ENCODE measurements at regions not wholly inside any gene's neighbourhood (a gene's known extent, or its start where the extent isn't known, plus 50 kb on each side); places are given as distances from the start of the nearest gene placed in this dataset.

DNA sequence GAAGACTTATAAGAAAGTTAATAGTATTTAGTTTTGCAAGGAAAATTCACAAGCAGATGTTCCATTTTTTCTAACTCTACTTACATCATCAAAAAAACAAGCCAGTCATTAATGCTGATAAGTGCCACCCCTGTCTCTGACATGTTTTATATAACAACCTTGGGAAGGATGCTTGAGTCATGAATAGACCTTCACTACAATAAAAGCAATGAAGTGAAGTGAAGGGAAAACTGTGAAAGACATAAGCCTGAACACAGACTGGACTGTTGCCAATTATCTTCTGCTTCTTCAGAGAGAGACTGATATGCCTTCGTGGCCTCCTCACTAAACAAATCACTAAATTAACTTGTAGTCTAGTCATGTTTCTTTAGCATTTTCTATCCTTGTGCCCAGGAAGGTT is 353.2 kb downstream of the PDHA2 start:
- no peaks in the 10 kb centered on the region for H3F3A ChIP-seq (replicated peaks; ENCODE audit: low read depth)
- Mint-ChIP-seq H3K27ac (no peak overlapping the region), H3K27me3 (ENCODE audit: insufficient read depth, low read depth, poor library complexity) (no peaks in the 10 kb centered on the region), H3K4me1 (no peaks in the 10 kb centered on the region), H3K4me3 (no peak overlapping the region), H3K36me3 (ENCODE audit: low read depth) (no peaks in the 10 kb centered on the region), H3K9me3 (no peaks in the 10 kb centered on the region)
- TF ChIP-seq CREB1 (CRISPR knock-in tag; IDR thresholded peaks at IDR 0.05; ENCODE audit: low read depth) (no peak), JUNB (IDR thresholded peaks at IDR 0.05; ENCODE audit: unreplicated experiment) (no peak), ZNF114 (CRISPR knock-in tag; IDR thresholded peaks at IDR 0.05) (no peak), ZNF331 (CRISPR knock-in tag; IDR thresholded peaks at IDR 0.05; ENCODE audit: low read depth) (no peak), STAT1 (IDR thresholded peaks at IDR 0.05; ENCODE audit: unreplicated experiment) (no peak), NANOG (IDR thresholded peaks at IDR 0.05; ENCODE audit: borderline replicate concordance) (no peak), POLR2AphosphoS5 (IDR thresholded peaks at IDR 0.05; ENCODE audit: low read depth) (no peak), EZH2 (IDR thresholded peaks at IDR 0.05; ENCODE audit: low read depth, unreplicated experiment) (no peak), EZH2phosphoT487 (IDR thresholded peaks at IDR 0.05; ENCODE audit: unreplicated experiment) (no peak)
- TF ChIP-seq, protein P1, sequence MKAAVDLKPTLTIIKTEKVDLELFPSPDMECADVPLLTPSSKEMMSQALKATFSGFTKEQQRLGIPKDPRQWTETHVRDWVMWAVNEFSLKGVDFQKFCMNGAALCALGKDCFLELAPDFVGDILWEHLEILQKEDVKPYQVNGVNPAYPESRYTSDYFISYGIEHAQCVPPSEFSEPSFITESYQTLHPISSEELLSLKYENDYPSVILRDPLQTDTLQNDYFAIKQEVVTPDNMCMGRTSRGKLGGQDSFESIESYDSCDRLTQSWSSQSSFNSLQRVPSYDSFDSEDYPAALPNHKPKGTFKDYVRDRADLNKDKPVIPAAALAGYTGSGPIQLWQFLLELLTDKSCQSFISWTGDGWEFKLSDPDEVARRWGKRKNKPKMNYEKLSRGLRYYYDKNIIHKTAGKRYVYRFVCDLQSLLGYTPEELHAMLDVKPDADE (IDR thresholded peaks at IDR 0.05), result no peak
- TF ChIP-seq, protein P2, sequence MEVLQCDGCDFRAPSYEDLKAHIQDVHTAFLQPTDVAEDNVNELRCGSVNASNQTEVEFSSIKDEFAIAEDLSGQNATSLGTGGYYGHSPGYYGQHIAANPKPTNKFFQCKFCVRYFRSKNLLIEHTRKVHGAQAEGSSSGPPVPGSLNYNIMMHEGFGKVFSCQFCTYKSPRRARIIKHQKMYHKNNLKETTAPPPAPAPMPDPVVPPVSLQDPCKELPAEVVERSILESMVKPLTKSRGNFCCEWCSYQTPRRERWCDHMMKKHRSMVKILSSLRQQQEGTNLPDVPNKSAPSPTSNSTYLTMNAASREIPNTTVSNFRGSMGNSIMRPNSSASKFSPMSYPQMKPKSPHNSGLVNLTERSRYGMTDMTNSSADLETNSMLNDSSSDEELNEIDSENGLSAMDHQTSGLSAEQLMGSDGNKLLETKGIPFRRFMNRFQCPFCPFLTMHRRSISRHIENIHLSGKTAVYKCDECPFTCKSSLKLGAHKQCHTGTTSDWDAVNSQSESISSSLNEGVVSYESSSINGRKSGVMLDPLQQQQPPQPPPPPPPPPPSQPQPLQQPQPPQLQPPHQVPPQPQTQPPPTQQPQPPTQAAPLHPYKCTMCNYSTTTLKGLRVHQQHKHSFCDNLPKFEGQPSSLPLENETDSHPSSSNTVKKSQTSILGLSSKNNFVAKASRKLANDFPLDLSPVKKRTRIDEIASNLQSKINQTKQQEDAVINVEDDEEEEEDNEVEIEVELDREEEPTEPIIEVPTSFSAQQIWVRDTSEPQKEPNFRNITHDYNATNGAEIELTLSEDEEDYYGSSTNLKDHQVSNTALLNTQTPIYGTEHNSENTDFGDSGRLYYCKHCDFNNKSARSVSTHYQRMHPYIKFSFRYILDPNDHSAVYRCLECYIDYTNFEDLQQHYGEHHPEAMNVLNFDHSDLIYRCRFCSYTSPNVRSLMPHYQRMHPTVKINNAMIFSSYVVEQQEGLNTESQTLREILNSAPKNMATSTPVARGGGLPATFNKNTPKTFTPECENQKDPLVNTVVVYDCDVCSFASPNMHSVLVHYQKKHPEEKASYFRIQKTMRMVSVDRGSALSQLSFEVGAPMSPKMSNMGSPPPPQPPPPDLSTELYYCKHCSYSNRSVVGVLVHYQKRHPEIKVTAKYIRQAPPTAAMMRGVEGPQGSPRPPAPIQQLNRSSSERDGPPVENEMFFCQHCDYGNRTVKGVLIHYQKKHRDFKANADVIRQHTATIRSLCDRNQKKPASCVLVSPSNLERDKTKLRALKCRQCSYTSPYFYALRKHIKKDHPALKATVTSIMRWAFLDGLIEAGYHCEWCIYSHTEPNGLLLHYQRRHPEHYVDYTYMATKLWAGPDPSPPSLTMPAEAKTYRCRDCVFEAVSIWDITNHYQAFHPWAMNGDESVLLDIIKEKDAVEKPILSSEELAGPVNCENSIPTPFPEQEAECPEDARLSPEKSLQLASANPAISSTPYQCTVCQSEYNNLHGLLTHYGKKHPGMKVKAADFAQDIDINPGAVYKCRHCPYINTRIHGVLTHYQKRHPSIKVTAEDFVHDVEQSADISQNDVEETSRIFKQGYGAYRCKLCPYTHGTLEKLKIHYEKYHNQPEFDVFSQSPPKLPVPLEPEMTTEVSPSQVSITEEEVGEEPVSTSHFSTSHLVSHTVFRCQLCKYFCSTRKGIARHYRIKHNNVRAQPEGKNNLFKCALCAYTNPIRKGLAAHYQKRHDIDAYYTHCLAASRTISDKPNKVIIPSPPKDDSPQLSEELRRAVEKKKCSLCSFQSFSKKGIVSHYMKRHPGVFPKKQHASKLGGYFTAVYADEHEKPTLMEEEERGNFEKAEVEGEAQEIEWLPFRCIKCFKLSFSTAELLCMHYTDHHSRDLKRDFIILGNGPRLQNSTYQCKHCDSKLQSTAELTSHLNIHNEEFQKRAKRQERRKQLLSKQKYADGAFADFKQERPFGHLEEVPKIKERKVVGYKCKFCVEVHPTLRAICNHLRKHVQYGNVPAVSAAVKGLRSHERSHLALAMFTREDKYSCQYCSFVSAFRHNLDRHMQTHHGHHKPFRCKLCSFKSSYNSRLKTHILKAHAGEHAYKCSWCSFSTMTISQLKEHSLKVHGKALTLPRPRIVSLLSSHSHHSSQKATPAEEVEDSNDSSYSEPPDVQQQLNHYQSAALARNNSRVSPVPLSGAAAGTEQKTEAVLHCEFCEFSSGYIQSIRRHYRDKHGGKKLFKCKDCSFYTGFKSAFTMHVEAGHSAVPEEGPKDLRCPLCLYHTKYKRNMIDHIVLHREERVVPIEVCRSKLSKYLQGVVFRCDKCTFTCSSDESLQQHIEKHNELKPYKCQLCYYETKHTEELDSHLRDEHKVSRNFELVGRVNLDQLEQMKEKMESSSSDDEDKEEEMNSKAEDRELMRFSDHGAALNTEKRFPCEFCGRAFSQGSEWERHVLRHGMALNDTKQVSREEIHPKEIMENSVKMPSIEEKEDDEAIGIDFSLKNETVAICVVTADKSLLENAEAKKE (CRISPR knock-in tag; IDR thresholded peaks at IDR 0.05), result no peak
- TF ChIP-seq, protein P3, sequence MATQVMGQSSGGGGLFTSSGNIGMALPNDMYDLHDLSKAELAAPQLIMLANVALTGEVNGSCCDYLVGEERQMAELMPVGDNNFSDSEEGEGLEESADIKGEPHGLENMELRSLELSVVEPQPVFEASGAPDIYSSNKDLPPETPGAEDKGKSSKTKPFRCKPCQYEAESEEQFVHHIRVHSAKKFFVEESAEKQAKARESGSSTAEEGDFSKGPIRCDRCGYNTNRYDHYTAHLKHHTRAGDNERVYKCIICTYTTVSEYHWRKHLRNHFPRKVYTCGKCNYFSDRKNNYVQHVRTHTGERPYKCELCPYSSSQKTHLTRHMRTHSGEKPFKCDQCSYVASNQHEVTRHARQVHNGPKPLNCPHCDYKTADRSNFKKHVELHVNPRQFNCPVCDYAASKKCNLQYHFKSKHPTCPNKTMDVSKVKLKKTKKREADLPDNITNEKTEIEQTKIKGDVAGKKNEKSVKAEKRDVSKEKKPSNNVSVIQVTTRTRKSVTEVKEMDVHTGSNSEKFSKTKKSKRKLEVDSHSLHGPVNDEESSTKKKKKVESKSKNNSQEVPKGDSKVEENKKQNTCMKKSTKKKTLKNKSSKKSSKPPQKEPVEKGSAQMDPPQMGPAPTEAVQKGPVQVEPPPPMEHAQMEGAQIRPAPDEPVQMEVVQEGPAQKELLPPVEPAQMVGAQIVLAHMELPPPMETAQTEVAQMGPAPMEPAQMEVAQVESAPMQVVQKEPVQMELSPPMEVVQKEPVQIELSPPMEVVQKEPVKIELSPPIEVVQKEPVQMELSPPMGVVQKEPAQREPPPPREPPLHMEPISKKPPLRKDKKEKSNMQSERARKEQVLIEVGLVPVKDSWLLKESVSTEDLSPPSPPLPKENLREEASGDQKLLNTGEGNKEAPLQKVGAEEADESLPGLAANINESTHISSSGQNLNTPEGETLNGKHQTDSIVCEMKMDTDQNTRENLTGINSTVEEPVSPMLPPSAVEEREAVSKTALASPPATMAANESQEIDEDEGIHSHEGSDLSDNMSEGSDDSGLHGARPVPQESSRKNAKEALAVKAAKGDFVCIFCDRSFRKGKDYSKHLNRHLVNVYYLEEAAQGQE (IDR thresholded peaks at IDR 0.05; ENCODE audit: unreplicated experiment), result no peak
- TF ChIP-seq, protein P4, sequence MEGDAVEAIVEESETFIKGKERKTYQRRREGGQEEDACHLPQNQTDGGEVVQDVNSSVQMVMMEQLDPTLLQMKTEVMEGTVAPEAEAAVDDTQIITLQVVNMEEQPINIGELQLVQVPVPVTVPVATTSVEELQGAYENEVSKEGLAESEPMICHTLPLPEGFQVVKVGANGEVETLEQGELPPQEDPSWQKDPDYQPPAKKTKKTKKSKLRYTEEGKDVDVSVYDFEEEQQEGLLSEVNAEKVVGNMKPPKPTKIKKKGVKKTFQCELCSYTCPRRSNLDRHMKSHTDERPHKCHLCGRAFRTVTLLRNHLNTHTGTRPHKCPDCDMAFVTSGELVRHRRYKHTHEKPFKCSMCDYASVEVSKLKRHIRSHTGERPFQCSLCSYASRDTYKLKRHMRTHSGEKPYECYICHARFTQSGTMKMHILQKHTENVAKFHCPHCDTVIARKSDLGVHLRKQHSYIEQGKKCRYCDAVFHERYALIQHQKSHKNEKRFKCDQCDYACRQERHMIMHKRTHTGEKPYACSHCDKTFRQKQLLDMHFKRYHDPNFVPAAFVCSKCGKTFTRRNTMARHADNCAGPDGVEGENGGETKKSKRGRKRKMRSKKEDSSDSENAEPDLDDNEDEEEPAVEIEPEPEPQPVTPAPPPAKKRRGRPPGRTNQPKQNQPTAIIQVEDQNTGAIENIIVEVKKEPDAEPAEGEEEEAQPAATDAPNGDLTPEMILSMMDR (conservative IDR thresholded peaks at IDR 0.05; ENCODE audit: low read depth in 2 of 2), result no peak
- no peaks in the 10 kb centered on the region for H4K20me1 ChIP-seq (replicated peaks; ENCODE audit: insufficient read depth)
- DNase-seq (ENCODE audit: low spot score) (no peak), ATAC-seq (no peak)
- H3K27ac ChIP-seq (ENCODE audit: low read depth), result no peak overlapping the region
- H3K36me3 ChIP-seq (ENCODE audit: insufficient read depth), result no peaks in the 10 kb centered on the region
- peaks cover 6% of the 10 kb centered on the region; the same call in 1 of the 2 replicates for H3K9me2 ChIP-seq (ENCODE audit: insufficient read depth)
- H3K27me3 ChIP-seq (ENCODE audit: insufficient read depth), result no peaks in the 10 kb centered on the region
- H3K79me2 ChIP-seq (replicated peaks; ENCODE audit: insufficient read depth), result no peaks in the 10 kb centered on the region
- no peaks in the 10 kb centered on the region for H3K4me1 ChIP-seq (ENCODE audit: insufficient read depth)
- H2AFZ ChIP-seq, result no peak overlapping the region; the same call in 1 of the 2 replicates
- H3K4me2 ChIP-seq, result no peak overlapping the region
- no peak overlapping the region for H3K4me3 ChIP-seq

Data from GM23338 (cell line).